ENCODE measurements at regions not wholly inside any gene's neighbourhood (a gene's known extent, or its start where the extent isn't known, plus 50 kb on each side); places are given as distances from the start of the nearest gene placed in this dataset.
"Not testable (repeated sequence)": the region's sequence is repeated elsewhere in the genome, so short reads cannot be mapped to it uniquely, and the experiment has no call there.

DNA sequence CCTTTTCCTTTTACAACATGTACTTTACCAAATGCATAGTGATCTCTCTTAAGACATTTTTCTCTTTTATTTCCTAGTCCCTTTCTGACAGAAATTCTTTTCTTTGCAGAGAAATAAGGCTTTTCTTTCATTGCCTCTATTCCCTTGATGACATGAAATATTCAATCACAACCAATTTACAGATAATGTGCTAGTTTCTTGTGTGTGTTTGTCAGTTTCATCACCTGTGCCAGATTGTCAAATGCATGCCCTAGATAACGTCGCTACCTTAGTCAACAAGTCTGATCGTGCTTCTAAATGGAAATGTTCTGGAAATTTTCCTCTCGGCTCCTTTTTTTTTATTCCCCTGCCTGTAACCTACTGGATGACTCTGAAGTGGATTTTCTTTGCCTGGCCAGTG, 478.1 kb downstream of the KLF5 start:
- Histone ChIP-seq H3K27me3 (ENCODE audit: control insufficient read depth in 1 of 2, insufficient read depth in 2 of 2, low read length in 2 of 2) (no peaks in the 10 kb centered on the region), H3K27ac (ENCODE audit: low read depth, low read length) (no peak overlapping the region), H3K4me1 (ENCODE audit: insufficient read depth, low read length) (no peaks in the 10 kb centered on the region), H3K9ac (ENCODE audit: low read length) (no peak overlapping the region), H3K4me3 (ENCODE audit: low read depth in 1 of 2, low read length in 2 of 2) (no peak overlapping the region), H3K36me3 (ENCODE audit: insufficient read depth, low read length) (no peaks in the 10 kb centered on the region), H3K9me3 (ENCODE audit: low read length) (no peaks in the 10 kb centered on the region)

- Histone ChIP-seq H3K36me3 (ENCODE audit: insufficient read depth, low read length) (no peaks in the 10 kb centered on the region), H3K9me3 (ENCODE audit: low read length) (no peaks in the 10 kb centered on the region), H3K27me3 (ENCODE audit: control insufficient read depth in 1 of 2, insufficient read depth in 2 of 2, low read length in 2 of 2) (no peaks in the 10 kb centered on the region), H3K4me3 (ENCODE audit: low read depth in 1 of 2, low read length in 2 of 2) (no peak overlapping the region), H3K9ac (ENCODE audit: low read length) (no peak overlapping the region), H3K4me1 (ENCODE audit: insufficient read depth, low read length) (no peaks in the 10 kb centered on the region), H3K27ac (ENCODE audit: low read depth, low read length) (no peak overlapping the region)
These were observed 476.5 kb downstream of the KLF5 start for GRCh38 chr13:73535341-73535740.

DNA sequence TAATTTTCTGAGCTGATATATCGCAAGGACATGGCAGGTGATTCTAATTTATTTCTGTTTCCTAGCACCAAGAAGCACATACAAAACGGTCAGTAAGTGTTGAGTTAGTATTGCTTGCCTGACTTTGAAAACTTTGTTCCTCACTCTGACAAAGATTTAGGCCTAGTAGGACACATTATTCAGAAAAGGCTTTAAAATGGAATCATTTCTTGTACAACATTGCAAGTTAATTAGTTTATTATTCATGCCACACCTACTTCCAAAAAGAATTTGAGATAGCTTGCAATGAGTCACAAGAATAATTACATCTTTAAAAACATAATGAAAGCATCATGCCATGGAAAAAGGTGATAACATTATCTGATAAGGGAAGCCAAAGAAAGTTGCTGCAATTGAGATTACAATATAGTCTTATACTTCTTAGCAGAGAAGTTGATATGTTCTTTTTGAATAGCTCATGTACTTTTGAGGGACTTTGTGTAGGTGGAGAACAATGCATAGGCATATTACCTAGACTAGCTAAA, 474.2 kb downstream of the KLF5 start:
- Histone ChIP-seq H3K9me3 (ENCODE audit: low read length) (no peaks in the 10 kb centered on the region), H3K36me3 (ENCODE audit: insufficient read depth, low read length) (no peaks in the 10 kb centered on the region), H3K4me1 (ENCODE audit: insufficient read depth, low read length) (no peaks in the 10 kb centered on the region), H3K9ac (ENCODE audit: low read length) (no peak overlapping the region), H3K4me3 (ENCODE audit: low read depth in 1 of 2, low read length in 2 of 2) (no peak overlapping the region), H3K27ac (ENCODE audit: low read depth, low read length) (no peak overlapping the region), H3K27me3 (ENCODE audit: control insufficient read depth in 1 of 2, insufficient read depth in 2 of 2, low read length in 2 of 2) (no peaks in the 10 kb centered on the region)

DNA sequence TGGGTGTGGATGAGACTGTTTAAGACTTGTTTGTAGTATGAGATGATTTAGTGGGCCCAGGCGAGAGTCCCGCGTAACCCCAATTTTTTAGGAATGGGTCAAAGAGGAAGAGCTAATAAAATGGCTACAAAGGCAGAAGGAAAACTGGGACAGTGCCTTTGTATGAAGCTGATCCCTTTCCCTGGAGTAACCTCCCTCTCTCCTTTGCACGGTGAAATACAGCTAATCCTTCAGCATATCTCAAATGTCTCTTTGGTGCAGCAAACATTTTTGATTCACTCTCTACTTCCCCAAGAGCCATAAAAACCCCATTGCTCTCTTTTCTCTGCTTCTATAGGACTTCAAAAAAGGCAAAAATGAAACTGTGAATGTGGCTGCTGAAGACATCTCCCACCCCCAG, 473.8 kb downstream of the KLF5 start:
- Histone ChIP-seq H3K27me3 (ENCODE audit: control insufficient read depth in 1 of 2, insufficient read depth in 2 of 2, low read length in 2 of 2) (no peaks in the 10 kb centered on the region), H3K36me3 (ENCODE audit: insufficient read depth, low read length) (no peaks in the 10 kb centered on the region), H3K9ac (ENCODE audit: low read length) (no peak overlapping the region), H3K9me3 (ENCODE audit: low read length) (no peaks in the 10 kb centered on the region), H3K4me1 (ENCODE audit: insufficient read depth, low read length) (no peaks in the 10 kb centered on the region), H3K27ac (ENCODE audit: low read depth, low read length) (no peak overlapping the region), H3K4me3 (ENCODE audit: low read depth in 1 of 2, low read length in 2 of 2) (no peak overlapping the region)

DNA sequence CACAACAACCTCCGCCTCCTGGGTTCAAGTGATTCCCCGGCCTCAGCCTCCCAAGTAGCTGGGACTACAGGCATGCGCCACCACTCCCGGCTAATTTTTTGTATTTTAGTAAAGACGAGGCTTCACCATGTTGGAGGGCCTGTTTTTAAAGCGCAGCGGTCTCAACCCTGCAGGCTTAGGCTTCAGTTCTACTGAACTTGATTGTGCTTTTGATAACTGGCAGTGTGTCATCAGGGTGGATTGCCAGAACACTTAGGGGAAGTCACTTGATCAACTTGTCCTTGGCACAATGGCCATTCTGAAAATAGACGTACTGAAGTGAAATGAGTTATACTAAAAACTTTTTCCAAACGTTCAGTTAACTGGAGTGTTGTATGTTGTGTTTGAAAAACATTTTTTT, 472.2 kb downstream of the KLF5 start:
- Histone ChIP-seq H3K9ac (ENCODE audit: low read length) (no peak overlapping the region), H3K9me3 (ENCODE audit: low read length) (no peaks in the 10 kb centered on the region), H3K36me3 (ENCODE audit: insufficient read depth, low read length) (no peaks in the 10 kb centered on the region), H3K4me3 (ENCODE audit: low read depth in 1 of 2, low read length in 2 of 2) (no peak overlapping the region), H3K27me3 (ENCODE audit: control insufficient read depth in 1 of 2, insufficient read depth in 2 of 2, low read length in 2 of 2) (no peaks in the 10 kb centered on the region), H3K4me1 (ENCODE audit: insufficient read depth, low read length) (no peaks in the 10 kb centered on the region), H3K27ac (ENCODE audit: low read depth, low read length) (no peak overlapping the region)

DNA sequence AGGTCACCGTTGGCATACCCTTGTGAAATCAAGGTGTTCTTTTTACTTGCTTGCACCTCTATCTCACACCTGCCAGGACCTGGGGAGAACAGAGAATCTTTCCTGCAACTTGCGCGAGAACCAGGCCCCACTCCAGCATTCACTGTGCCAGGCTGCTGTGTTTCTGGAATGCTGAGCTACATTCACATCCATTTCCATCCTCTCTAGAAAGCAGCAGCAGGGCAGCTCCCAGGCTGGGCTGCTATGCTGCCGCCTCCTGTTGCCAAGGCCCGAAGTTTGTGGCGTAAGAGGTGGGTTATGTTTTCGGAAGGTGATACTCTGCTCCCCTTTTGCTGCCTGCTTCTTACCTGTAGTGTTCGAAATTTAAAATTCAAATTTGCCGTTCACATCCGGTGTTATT, 464.1 kb downstream of the KLF5 start:
- Histone ChIP-seq H3K9me3 (ENCODE audit: low read length) (no peaks in the 10 kb centered on the region), H3K4me3 (ENCODE audit: low read depth in 1 of 2, low read length in 2 of 2) (no peak overlapping the region), H3K9ac (ENCODE audit: low read length) (no peak overlapping the region), H3K27ac (ENCODE audit: low read depth, low read length) (no peak overlapping the region), H3K27me3 (ENCODE audit: control insufficient read depth in 1 of 2, insufficient read depth in 2 of 2, low read length in 2 of 2) (no peaks in the 10 kb centered on the region), H3K36me3 (ENCODE audit: insufficient read depth, low read length) (no peaks in the 10 kb centered on the region), H3K4me1 (ENCODE audit: insufficient read depth, low read length) (peaks cover 6% of the 10 kb centered on the region)

DNA sequence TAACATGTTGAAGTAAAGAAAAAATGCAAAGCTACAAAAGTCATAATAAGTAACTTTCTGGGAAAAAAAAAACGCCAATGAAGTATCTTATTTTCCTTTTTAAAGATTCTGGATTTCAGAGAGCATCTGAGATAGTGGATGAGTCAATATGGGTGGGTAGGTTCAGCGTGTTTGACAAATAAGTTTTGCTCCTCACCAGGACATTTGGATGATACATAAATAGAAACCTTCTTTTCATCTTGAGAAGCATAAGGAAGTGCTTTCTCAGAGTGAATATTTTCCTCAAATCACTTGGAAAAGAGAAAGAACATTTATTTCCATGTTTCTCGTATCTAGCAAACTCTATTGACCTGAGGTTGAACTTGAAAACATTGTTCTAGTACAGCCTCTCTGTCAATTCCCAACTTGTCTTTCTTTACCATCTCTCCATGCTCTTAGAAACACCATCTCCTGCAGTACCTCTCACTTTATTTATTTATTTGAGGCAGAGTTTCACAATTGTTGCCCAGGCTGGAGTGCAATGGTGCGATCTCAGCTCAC, 463.2 kb downstream of the KLF5 start:
- Histone ChIP-seq H3K4me1 (ENCODE audit: insufficient read depth, low read length) (peaks cover 6% of the 10 kb centered on the region), H3K4me3 (ENCODE audit: low read depth in 1 of 2, low read length in 2 of 2) (no peak overlapping the region), H3K9ac (ENCODE audit: low read length) (no peak overlapping the region), H3K36me3 (ENCODE audit: insufficient read depth, low read length) (no peaks in the 10 kb centered on the region), H3K9me3 (ENCODE audit: low read length) (no peaks in the 10 kb centered on the region), H3K27ac (ENCODE audit: low read depth, low read length) (no peak overlapping the region), H3K27me3 (ENCODE audit: control insufficient read depth in 1 of 2, insufficient read depth in 2 of 2, low read length in 2 of 2) (no peaks in the 10 kb centered on the region)

- H3K9me3 ChIP-seq (ENCODE audit: low read length), result no peaks in the 10 kb centered on the region
- H3K4me1 ChIP-seq (ENCODE audit: insufficient read depth, low read length), result peaks cover 6% of the 10 kb centered on the region
- H3K9ac ChIP-seq (ENCODE audit: low read length), result no peak overlapping the region
- H3K36me3 ChIP-seq (ENCODE audit: insufficient read depth, low read length), result no peaks in the 10 kb centered on the region
- H3K4me3 ChIP-seq (ENCODE audit: low read depth in 1 of 2, low read length in 2 of 2), result no peak overlapping the region
- H3K27ac ChIP-seq (ENCODE audit: low read depth, low read length), result no peak overlapping the region
- no peaks in the 10 kb centered on the region for H3K27me3 ChIP-seq (ENCODE audit: control insufficient read depth in 1 of 2, insufficient read depth in 2 of 2, low read length in 2 of 2)
These were observed 462.5 kb downstream of the KLF5 start for GRCh38 chr13:73521290-73521624.

GRCh38 chr13:73520566-73521289, 461.9 kb downstream of the KLF5 start:
- H3K9me3 ChIP-seq (ENCODE audit: low read length), result no peaks in the 10 kb centered on the region
- no peak overlapping the region for H3K9ac ChIP-seq (ENCODE audit: low read length)
- H3K4me3 ChIP-seq (ENCODE audit: low read depth in 1 of 2, low read length in 2 of 2), result no peak overlapping the region
- peaks cover 6% of the 10 kb centered on the region for H3K4me1 ChIP-seq (ENCODE audit: insufficient read depth, low read length)
- no peaks in the 10 kb centered on the region for H3K27me3 ChIP-seq (ENCODE audit: control insufficient read depth in 1 of 2, insufficient read depth in 2 of 2, low read length in 2 of 2)
- H3K36me3 ChIP-seq (ENCODE audit: insufficient read depth, low read length), result no peaks in the 10 kb centered on the region
- no peak overlapping the region for H3K27ac ChIP-seq (ENCODE audit: low read depth, low read length)

DNA sequence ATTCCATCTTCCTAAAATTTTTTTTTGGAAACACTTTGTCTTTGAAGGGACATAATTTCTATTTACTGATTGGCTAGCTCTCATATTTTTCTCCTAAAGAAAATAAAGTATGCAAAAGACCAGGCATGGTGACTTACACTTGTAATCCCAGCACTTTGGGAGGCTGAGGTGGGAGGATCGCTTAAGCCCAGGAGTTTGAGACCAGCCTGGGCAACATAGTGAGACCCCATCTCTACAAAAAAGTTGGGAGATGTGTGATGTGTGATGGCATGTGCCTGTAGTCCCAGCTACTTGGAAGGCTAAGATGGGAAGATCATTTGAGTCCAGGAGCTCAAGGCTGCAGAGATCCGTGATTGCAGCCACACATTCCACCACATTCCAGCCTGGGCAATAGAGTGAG, 461.3 kb downstream of the KLF5 start:
- H3K36me3 ChIP-seq (ENCODE audit: insufficient read depth, low read length); H3K9ac ChIP-seq (ENCODE audit: low read length); H3K27ac ChIP-seq (ENCODE audit: low read depth, low read length); H3K4me3 ChIP-seq (ENCODE audit: low read depth in 1 of 2, low read length in 2 of 2); H3K27me3 ChIP-seq (ENCODE audit: control insufficient read depth in 1 of 2, insufficient read depth in 2 of 2, low read length in 2 of 2); H3K9me3 ChIP-seq (ENCODE audit: low read length); H3K4me1 ChIP-seq (ENCODE audit: insufficient read depth, low read length): not testable (repeated sequence)

DNA sequence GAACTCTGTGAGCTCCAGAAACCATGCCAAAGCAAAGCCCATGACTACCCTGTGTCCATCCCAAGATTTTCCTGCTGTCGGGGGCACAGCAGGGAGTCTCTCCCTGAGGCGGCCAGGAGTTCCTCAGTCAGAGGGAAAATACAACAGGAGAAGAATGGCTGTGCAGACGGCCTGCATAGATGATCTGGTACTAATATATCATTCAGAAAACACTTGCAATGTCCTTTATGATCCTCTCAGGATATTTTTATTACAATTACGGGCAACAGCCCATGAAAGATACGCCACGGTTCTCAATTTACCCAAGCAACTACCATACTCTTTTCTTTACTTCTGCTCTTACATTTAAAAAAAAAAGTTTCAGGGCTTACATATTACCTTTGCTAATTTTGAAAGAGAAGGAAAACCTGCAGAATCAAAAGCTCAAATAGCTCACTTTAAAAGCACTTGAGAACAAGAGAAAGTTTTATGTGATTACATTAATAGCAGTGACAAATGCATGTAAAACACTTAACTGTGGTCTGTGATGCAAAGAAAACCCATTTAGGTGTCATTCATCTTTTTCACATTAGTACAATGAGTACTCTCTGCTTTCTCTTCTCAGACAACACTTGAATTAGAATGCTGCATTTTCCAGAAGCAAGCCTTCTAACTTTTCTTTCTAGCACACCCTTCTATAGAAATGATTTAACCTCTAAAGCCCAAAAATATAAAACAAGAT, 460.8 kb downstream of the KLF5 start:
- no peaks in the 10 kb centered on the region for H3K36me3 ChIP-seq (ENCODE audit: insufficient read depth, low read length)
- H3K4me1 ChIP-seq (ENCODE audit: insufficient read depth, low read length), result peaks cover 6% of the 10 kb centered on the region
- no peak overlapping the region for H3K4me3 ChIP-seq (ENCODE audit: low read depth in 1 of 2, low read length in 2 of 2)
- H3K9me3 ChIP-seq (ENCODE audit: low read length), result no peaks in the 10 kb centered on the region
- H3K27ac ChIP-seq (ENCODE audit: low read depth, low read length), result no peak overlapping the region
- H3K9ac ChIP-seq (ENCODE audit: low read length), result no peak overlapping the region
- no peaks in the 10 kb centered on the region for H3K27me3 ChIP-seq (ENCODE audit: control insufficient read depth in 1 of 2, insufficient read depth in 2 of 2, low read length in 2 of 2)

Data from muscle layer of colon (tissue), 2 donors.